GM21381 (cell line): ENCODE measurements at regions not wholly inside any gene's neighbourhood (a gene's known extent, or its start where the extent isn't known, plus 50 kb on each side); places are given as distances from the start of the nearest gene placed in this dataset.

Experiments used
- ATAC-seq: cut with Tn5 transposase; IDR thresholded peaks from one replicate; pipeline ENCODE4 v1.9.1; 2021; ENCODE audit warnings: mild to moderate bottlenecking, moderate library complexity; ENCODE audit not compliant: unreplicated experiment

DNA sequence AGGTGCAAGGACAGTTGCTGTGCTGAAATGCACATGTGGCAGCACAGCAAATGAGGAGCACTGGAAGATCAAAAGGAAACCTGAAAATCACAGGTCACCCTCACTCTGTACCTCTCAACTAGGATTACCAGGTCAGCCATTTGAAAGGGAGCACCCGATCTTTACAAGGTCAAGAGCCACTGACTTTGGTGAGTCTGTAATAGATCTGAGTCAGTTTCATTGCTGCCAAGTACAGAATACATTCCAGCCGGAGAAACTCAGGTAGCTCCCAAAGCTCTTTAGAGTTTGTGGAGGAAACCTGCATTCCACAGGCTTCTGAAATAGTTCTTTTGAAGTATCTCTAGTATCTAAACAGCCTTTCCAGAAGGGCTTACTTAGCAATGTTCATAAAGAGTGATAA lies 217.5 kb downstream of the SNX13 start:
- ATAC-seq = no peak

DNA sequence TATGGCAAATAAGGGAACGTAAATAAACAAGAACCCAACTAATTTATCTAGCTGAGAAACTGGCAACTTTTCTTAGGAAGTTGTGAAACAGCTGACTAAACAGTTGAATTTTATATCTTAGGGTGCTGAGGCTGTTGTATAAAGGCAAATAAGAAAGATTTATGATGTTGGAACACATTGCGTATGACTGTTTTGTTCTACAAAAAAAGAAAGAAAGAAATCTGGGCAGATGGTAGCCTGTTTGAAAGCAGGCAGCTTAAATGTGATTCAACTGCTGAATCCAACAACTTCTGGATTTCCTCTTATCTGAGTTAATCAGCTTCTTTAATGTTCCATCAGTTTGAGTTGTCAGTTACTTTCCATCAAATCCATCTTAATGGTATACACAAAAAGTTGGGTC lies 214.5 kb downstream of the SNX13 start:
- ATAC-seq = no peak

DNA sequence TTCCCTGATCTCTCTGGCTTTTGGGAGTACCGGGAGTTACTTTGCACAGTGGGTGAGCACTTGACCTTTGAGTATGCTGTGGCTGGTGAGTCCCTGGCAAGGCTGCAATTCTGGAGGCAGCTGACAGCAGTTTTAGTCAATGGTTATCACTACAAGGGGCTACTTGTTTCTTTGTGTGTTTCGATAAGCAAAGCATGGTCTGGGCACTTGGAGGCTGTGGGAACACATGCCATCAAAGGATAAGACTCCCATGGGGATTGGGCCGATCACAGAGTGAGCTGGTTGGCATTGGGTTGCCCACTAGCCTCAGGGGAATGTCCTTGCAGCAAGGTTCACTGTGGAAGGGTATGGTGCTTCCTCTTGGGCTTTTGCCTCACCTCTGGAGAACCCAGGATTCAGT lies 208.2 kb downstream of the SNX13 start:
- no peak for ATAC-seq
